Body of pancreas (tissue), 4 donors: ENCODE measurements at regions not wholly inside any gene's neighbourhood (a gene's known extent, or its start where the extent isn't known, plus 50 kb on each side); places are given as distances from the start of the nearest gene placed in this dataset.

Experiments used
- CTCF ChIP-seq, 7 experiments: fragments of 450-650 bp in 4 of 7; fragments of 200-600 bp in 3 of 7; sonication (generic) in 3 of 7; IDR thresholded peaks; one replicate each; pipeline ENCODE4 v1.5.1; 2016 to 2019; ENCODE audit warnings: antibody characterized with exemption in 7 of 7
- POLR2A ChIP-seq, 3 donors: fragments of 450-650 bp; IDR thresholded peaks; one replicate each; pipeline ENCODE4 v1.6.1; 2016; ENCODE audit warnings: antibody characterized with exemption in 3 of 3, mild to moderate bottlenecking in 2 of 3

DNA sequence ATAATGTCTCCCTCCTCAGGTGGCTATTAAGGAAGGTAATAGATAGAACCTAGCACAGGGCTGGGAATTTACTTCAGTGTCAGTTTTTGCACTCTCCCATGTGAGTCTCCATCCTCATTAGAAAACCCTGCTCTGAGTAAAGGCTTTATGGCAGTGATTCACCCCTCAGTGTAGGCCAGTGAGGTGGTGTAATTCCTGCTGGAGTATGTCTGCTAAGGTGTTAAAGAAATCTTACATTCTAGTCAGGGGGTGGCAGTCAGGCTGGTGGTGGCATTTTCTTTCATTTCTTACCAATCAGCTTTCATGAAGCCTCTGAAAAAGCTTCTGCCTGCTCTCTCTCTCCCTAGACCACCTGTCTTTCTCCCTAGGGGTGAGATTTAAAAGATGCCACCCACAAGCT lies 138.8 kb upstream of the CCL2 start:
- TF ChIP-seq POLR2A (IDR thresholded peaks at IDR 0.05), result no peak
- no peak for TF ChIP-seq CTCF (IDR thresholded peaks at IDR 0.05)
